Tibial nerve (tissue), 4 donors: ENCODE measurements at regions not wholly inside any gene's neighbourhood (a gene's known extent, or its start where the extent isn't known, plus 50 kb on each side); places are given as distances from the start of the nearest gene placed in this dataset.

Experiments used
- DNase-seq, 2 donors: peaks; one replicate each; pipeline ENCODE4 v3.0.0-alpha.2; 2019; ENCODE audit warnings: low spot score in 2 of 2
- H3K27ac ChIP-seq, 4 donors: fragments of 200-600 bp; sonication (generic) in 3 of 4; one replicate each; pipeline ENCODE4 v1.5.1; 2017 to 2019; ENCODE audit warnings: mild to moderate bottlenecking in 1 of 4
- H3K27me3 ChIP-seq, 2 donors: fragments of 200-600 bp; sonication (generic) in 1 of 2; one replicate each; pipeline versions ENCODE4 v1.5.1 to v1.6.0; 2017 to 2019
- H3K36me3 ChIP-seq, 3 donors: fragments of 200-600 bp; sonication (generic); one replicate each; pipeline ENCODE4 v1.5.1; 2018 to 2019
- H3K4me1 ChIP-seq, 4 donors: fragments of 200-600 bp; sonication (generic) in 3 of 4; one replicate each; pipeline ENCODE4 v1.5.1; 2017 to 2019
- H3K4me3 ChIP-seq, 4 donors: fragments of 200-600 bp; sonication (generic) in 3 of 4; one replicate each; pipeline ENCODE4 v1.5.1; 2017 to 2019; ENCODE audit warnings: mild to moderate bottlenecking in 1 of 4, moderate library complexity in 1 of 4
- H3K9me3 ChIP-seq, 4 donors: fragments of 200-600 bp; sonication (generic) in 3 of 4; one replicate each; pipeline ENCODE4 v1.5.1; 2017 to 2019
- CTCF ChIP-seq, 5 experiments: fragments of 200-600 bp in 3 of 5; fragments of 450-650 bp in 2 of 5; sonication (generic) in 3 of 5; IDR thresholded peaks; one replicate each; pipeline ENCODE4 v1.5.1; 2016 to 2019; ENCODE audit warnings: antibody characterized with exemption in 5 of 5, mild to moderate bottlenecking in 3 of 5, moderate library complexity in 2 of 5
- EP300 ChIP-seq, 2 donors: sonication (generic); formaldehyde crosslinking; IDR thresholded peaks; one replicate each; pipeline ENCODE4 v1.6.1; 2017; ENCODE audit warnings: antibody characterized with exemption in 2 of 2, mild to moderate bottlenecking in 1 of 2
- POLR2A ChIP-seq, 2 donors: fragments of 450-650 bp; IDR thresholded peaks; one replicate each; pipeline ENCODE4 v1.6.1; 2017; ENCODE audit warnings: antibody characterized with exemption in 2 of 2, mild to moderate bottlenecking in 2 of 2, moderate library complexity in 2 of 2
- WGBS, 2 donors: methylation state at CpG; one replicate each; pipeline ENCODE4 v1.1.5; 2018; 5-methylcytosine and 5-hydroxymethylcytosine counted together

- 88% methylated on average over 9 of the region's 9 CpGs for WGBS, 2 donors
- TF ChIP-seq CTCF (IDR thresholded peaks at IDR 0.05) (no peak), POLR2A (IDR thresholded peaks at IDR 0.05) (no peak), EP300 (IDR thresholded peaks at IDR 0.05) (no peak)
- no peaks in the 10 kb centered on the region for H3K36me3 ChIP-seq
- H3K9me3 ChIP-seq = no peaks in the 10 kb centered on the region
- no peaks in the 10 kb centered on the region for H3K27me3 ChIP-seq
- no peak for DNase-seq
- no peak overlapping the region for H3K27ac ChIP-seq
- no peaks in the 10 kb centered on the region for H3K4me1 ChIP-seq
- H3K4me3 ChIP-seq = no peak overlapping the region
Measured at GRCh38 chr10:88088441-88089340, 225.3 kb downstream of the PTEN start.

GRCh38 chr10:88089498-88089897 lies 226.1 kb downstream of the PTEN start:
- Histone ChIP-seq H3K9me3 (no peaks in the 10 kb centered on the region), H3K36me3 (no peaks in the 10 kb centered on the region), H3K27me3 (no peaks in the 10 kb centered on the region), H3K27ac (no peak overlapping the region), H3K4me1 (no peaks in the 10 kb centered on the region), H3K4me3 (no peak overlapping the region)
- no peak for TF ChIP-seq CTCF (IDR thresholded peaks at IDR 0.05)
- no peak for TF ChIP-seq POLR2A (IDR thresholded peaks at IDR 0.05)
- TF ChIP-seq EP300 (IDR thresholded peaks at IDR 0.05) = no peak
- DNase-seq = no peak

GRCh38 chr10:88090568-88091214 lies 227.3 kb downstream of the PTEN start:
- Histone ChIP-seq H3K27ac (no peak overlapping the region), H3K36me3 (no peaks in the 10 kb centered on the region), H3K27me3 (no peaks in the 10 kb centered on the region), H3K9me3 (no peaks in the 10 kb centered on the region), H3K4me3 (no peak overlapping the region), H3K4me1 (peaks cover 0 to 7% (median 1%) of the 10 kb centered on the region in 4 donors)
- DNase-seq = no peak
- 87 to 91% methylated on average over 7 of the region's 7 CpGs for WGBS, 2 donors
- TF ChIP-seq EP300 (IDR thresholded peaks at IDR 0.05) = no peak
- no peak for TF ChIP-seq POLR2A (IDR thresholded peaks at IDR 0.05)
- no peak for TF ChIP-seq CTCF (IDR thresholded peaks at IDR 0.05)

GRCh38 chr10:88091490-88092061 lies 228.2 kb downstream of the PTEN start:
- 73 to 80% methylated on average over 4 of the region's 4 CpGs for WGBS, 2 donors
- Histone ChIP-seq H3K4me3 (no peak overlapping the region), H3K4me1 (peaks cover 0 to 10% (median 1%) of the 10 kb centered on the region in 4 donors), H3K27ac (no peak overlapping the region), H3K27me3 (no peaks in the 10 kb centered on the region), H3K36me3 (no peaks in the 10 kb centered on the region), H3K9me3 (no peaks in the 10 kb centered on the region)
- TF ChIP-seq EP300 (IDR thresholded peaks at IDR 0.05) = no peak
- DNase-seq = no peak

- Histone ChIP-seq H3K36me3 (no peaks in the 10 kb centered on the region), H3K9me3 (no peaks in the 10 kb centered on the region), H3K4me3 (no peak overlapping the region), H3K4me1 (peaks cover 0 to 10% (median 1%) of the 10 kb centered on the region in 4 donors), H3K27me3 (no peaks in the 10 kb centered on the region), H3K27ac (no peak overlapping the region)
- TF ChIP-seq EP300 (IDR thresholded peaks at IDR 0.05) = no peak
- TF ChIP-seq CTCF (IDR thresholded peaks at IDR 0.05) = no peak
- TF ChIP-seq POLR2A (IDR thresholded peaks at IDR 0.05) = no peak
- 89 to 93% methylated on average over 4 of the region's 4 CpGs for WGBS, 2 donors
- no peak for DNase-seq
Measured at GRCh38 chr10:88092265-88092664, 228.8 kb downstream of the PTEN start.
